HG02588 (cell line): ENCODE measurements at regions not wholly inside any gene's neighbourhood (a gene's known extent, or its start where the extent isn't known, plus 50 kb on each side); places are given as distances from the start of the nearest gene placed in this dataset.

Experiments
- ATAC-seq: cut with Tn5 transposase; IDR thresholded peaks from one replicate; pipeline ENCODE4 v1.9.1; 2021; ENCODE audit warnings: mild to moderate bottlenecking, moderate library complexity; ENCODE audit not compliant: unreplicated experiment

GRCh38 chr13:80612804-80613203, 271.9 kb upstream of the SPRY2 start:
- no peak for ATAC-seq

- no peak for ATAC-seq
Measured at GRCh38 chr13:80611310-80611709, 270.4 kb upstream of the SPRY2 start.

GRCh38 chr13:80605716-80606115, 264.8 kb upstream of the SPRY2 start:
- ATAC-seq = no peak

GRCh38 chr13:80605011-80605410, 264.1 kb upstream of the SPRY2 start:
- ATAC-seq = no peak

GRCh38 chr13:80604098-80604497, 263.2 kb upstream of the SPRY2 start:
- ATAC-seq = no peak

- ATAC-seq = no peak
Measured at GRCh38 chr13:80603351-80603750, 262.4 kb upstream of the SPRY2 start.

- ATAC-seq = no peak
Measured at GRCh38 chr13:80599765-80600164, 258.8 kb upstream of the SPRY2 start.

GRCh38 chr13:80598189-80598588, 257.3 kb upstream of the SPRY2 start:
- ATAC-seq = no peak

GRCh38 chr13:80591976-80592740, 251.2 kb upstream of the SPRY2 start:
- no peak for ATAC-seq

- ATAC-seq = no peak
Measured at GRCh38 chr13:80590551-80590950, 249.6 kb upstream of the SPRY2 start.

GRCh38 chr13:80586356-80586755, 245.4 kb upstream of the SPRY2 start:
- ATAC-seq = no peak

GRCh38 chr13:80585531-80585930, 244.6 kb upstream of the SPRY2 start:
- ATAC-seq = no peak

GRCh38 chr13:80584785-80585184, 243.9 kb upstream of the SPRY2 start:
- ATAC-seq = no peak

- ATAC-seq = no peak
Measured at GRCh38 chr13:80584306-80584705, 243.4 kb upstream of the SPRY2 start.

GRCh38 chr13:80577926-80578670, 237.2 kb upstream of the SPRY2 start:
- ATAC-seq = no peak

GRCh38 chr13:80577285-80577684, 236.4 kb upstream of the SPRY2 start:
- no peak for ATAC-seq

- no peak for ATAC-seq
Measured at GRCh38 chr13:80574113-80574850, 233.4 kb upstream of the SPRY2 start.

GRCh38 chr13:80572923-80573316, 232.0 kb upstream of the SPRY2 start:
- ATAC-seq = no peak

- ATAC-seq = no peak
Measured at GRCh38 chr13:80572308-80572922, 231.5 kb upstream of the SPRY2 start.

GRCh38 chr13:80571346-80572307, 230.7 kb upstream of the SPRY2 start:
- no peak for ATAC-seq
